Right lobe of liver (tissue), 6 donors: ENCODE measurements at regions not wholly inside any gene's neighbourhood (a gene's known extent, or its start where the extent isn't known, plus 50 kb on each side); places are given as distances from the start of the nearest gene placed in this dataset.

Source experiments
- ATAC-seq, 4 donors: fragments of 200-7000 bp; cut with Tn5 transposase; one replicate each; pipeline ENCODE4 v1.9.1; 2020; ENCODE audit warnings: mild to moderate bottlenecking in 4 of 4, moderate library complexity in 4 of 4
- DNase-seq, 3 donors: peaks; one replicate each; pipeline ENCODE4 v3.0.0-alpha.2; 2020
- H3K27ac ChIP-seq, 3 donors: fragments of 200-600 bp; one replicate each; pipeline ENCODE4 v1.8.0; 2022
- H3K27me3 ChIP-seq, 2 donors: fragments of 200-600 bp; one replicate each; pipeline ENCODE4 v1.8.0; 2022
- H3K36me3 ChIP-seq, 4 donors: fragments of 200-600 bp; sonication (generic) in 1 of 4; one replicate each; pipeline versions ENCODE4 v1.5.1 to v1.8.0; 2017 to 2022; ENCODE audit warnings: control low read depth in 1 of 4
- H3K4me1 ChIP-seq, 4 donors: fragments of 200-600 bp; sonication (generic) in 1 of 4; one replicate each; pipeline versions ENCODE4 v1.5.1 to v1.8.0; 2017 to 2022; ENCODE audit warnings: control low read depth in 1 of 4
- H3K4me3 ChIP-seq, 3 donors: fragments of 200-600 bp; one replicate each; pipeline ENCODE4 v1.8.0; 2022
- H3K9me3 ChIP-seq, 4 donors: fragments of 200-600 bp; sonication (generic) in 1 of 4; one replicate each; pipeline versions ENCODE4 v1.5.1 to v1.8.0; 2017 to 2022; ENCODE audit warnings: control low read depth in 1 of 4
- POLR2A ChIP-seq: fragments of 450-650 bp; IDR thresholded peaks from one replicate; pipeline ENCODE4 v1.6.1; 2017; ENCODE audit warnings: antibody characterized with exemption, mild to moderate bottlenecking
- WGBS: methylation state at CpG from one replicate; pipeline ENCODE4 v1.1.6; 2018; ENCODE audit warnings: low coverage, low lambda C conversion rate; ENCODE audit not compliant: insufficient coverage; ENCODE audit errors: missing lambda C conversion rate; 5-methylcytosine and 5-hydroxymethylcytosine counted together
- intact Hi-C, 2 donors: fragments of 100-400 bp; cut with DNase I; formaldehyde crosslinking; loops; one replicate each; pipeline versions ENCODE4 v1.11.2 to v1.14.1; 2022
- TF ChIP-seq, protein P1 (sequence below), 4 donors: fragments of 200-600 bp in 3 of 4; fragments of 450-650 bp in 1 of 4; IDR thresholded peaks; one replicate each; pipeline versions ENCODE4 v1.5.1 to v1.8.0; 2016 to 2022; ENCODE audit warnings: antibody characterized with exemption in 4 of 4, mild to moderate bottlenecking in 2 of 4
- donor health status: DM: no; HTN: yes; CAD: no.
- donor health status: DM: no; HTN: no; CAD: no.
- donor health status: DM: no; HTN: no; CAD: no.
- donor health status: DM: no; HTN: yes; CAD: no.
- donor health status: DM: no; HTN: yes; CAD: no.

DNA sequence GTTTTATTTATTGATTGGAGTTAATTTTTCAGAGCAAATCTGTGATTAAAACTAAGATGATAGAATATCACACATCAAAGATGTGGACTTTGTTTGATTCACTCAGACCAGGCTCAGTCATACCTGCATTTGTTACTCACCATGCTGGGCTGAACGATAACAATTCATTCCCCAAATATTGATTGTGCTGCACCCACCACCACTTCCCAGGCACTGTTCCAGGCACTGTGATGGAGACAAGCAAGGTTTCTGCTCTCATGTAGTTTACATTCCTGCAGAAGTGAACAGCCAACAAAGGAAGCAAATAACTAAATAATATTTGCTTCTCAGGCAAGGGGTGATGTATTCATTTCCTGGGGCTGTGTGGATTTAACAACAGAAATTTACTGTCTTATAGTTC is 428.3 kb downstream of the DNAH5 start:
- ATAC-seq (no peak), DNase-seq (no peak)
- intact Hi-C loops: no loop called here

DNA sequence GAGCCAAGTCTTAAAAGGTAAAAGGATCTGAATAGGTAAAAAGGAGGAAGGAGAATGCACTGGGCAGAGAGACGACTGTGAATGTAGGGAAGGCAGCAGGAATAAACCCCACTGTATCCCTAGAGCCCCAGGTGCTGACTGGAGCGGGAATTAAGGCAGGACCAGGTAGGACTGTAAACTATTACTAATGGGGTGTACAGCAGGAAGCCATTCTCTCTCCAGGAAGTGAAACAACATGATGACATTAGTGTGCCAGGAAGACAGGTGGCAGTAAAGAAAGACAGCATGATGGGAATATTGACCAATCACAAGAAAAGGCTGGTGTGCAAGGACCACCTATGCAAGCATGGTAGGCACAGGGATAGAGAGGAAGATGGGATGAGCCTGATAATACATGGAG is 433.0 kb downstream of the DNAH5 start:
- Histone ChIP-seq H3K9me3 (no peaks in the 10 kb centered on the region), H3K4me1 (no peaks in the 10 kb centered on the region), H3K4me3 (no peak overlapping the region), H3K27me3 (no peaks in the 10 kb centered on the region), H3K27ac (no peak overlapping the region), H3K36me3 (no peaks in the 10 kb centered on the region)
- ATAC-seq (no peak), DNase-seq (no peak)
- intact Hi-C loops: no loop called here
- TF ChIP-seq, protein P1, sequence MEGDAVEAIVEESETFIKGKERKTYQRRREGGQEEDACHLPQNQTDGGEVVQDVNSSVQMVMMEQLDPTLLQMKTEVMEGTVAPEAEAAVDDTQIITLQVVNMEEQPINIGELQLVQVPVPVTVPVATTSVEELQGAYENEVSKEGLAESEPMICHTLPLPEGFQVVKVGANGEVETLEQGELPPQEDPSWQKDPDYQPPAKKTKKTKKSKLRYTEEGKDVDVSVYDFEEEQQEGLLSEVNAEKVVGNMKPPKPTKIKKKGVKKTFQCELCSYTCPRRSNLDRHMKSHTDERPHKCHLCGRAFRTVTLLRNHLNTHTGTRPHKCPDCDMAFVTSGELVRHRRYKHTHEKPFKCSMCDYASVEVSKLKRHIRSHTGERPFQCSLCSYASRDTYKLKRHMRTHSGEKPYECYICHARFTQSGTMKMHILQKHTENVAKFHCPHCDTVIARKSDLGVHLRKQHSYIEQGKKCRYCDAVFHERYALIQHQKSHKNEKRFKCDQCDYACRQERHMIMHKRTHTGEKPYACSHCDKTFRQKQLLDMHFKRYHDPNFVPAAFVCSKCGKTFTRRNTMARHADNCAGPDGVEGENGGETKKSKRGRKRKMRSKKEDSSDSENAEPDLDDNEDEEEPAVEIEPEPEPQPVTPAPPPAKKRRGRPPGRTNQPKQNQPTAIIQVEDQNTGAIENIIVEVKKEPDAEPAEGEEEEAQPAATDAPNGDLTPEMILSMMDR (IDR thresholded peaks at IDR 0.05): no peak
- no peak for TF ChIP-seq POLR2A
- 69% methylated on average over 2 of the region's 2 CpGs for WGBS

More for the DNA sequence above, 428.3 kb downstream of the DNAH5 start:
- Histone ChIP-seq H3K4me1 (no peaks in the 10 kb centered on the region), H3K9me3 (no peaks in the 10 kb centered on the region), H3K27ac (no peak overlapping the region), H3K4me3 (no peak overlapping the region), H3K36me3 (no peaks in the 10 kb centered on the region), H3K27me3 (no peaks in the 10 kb centered on the region)
- no peak for TF ChIP-seq POLR2A
- TF ChIP-seq, protein P1 (IDR thresholded peaks at IDR 0.05): no peak
- 45% methylated on average over 1 of the region's 1 CpG for WGBS

DNA sequence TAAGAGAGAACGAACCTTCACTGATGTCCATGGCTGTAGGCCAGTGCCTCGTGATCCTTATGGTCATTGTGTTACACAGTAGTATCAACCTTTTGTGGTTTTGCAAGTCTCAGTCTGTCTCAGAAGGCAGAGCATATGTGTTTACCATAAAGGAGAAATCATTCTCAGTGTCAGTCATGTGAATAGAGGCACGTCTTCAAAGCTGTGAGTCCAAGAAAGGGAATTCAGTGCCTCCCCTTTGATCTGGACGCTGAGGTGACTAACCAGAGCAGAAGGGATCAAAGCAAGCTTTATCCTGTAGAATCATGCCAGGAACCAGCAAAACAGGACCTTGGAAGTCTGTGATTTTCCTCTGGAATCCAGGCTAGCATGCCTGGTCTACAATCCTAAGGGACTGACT is 433.9 kb downstream of the DNAH5 start:
- Histone ChIP-seq H3K27me3 (no peaks in the 10 kb centered on the region), H3K4me3 (no peak overlapping the region), H3K4me1 (no peaks in the 10 kb centered on the region), H3K36me3 (no peaks in the 10 kb centered on the region), H3K27ac (no peak overlapping the region), H3K9me3 (no peaks in the 10 kb centered on the region)
- whole genome bisulfite sequencing: 44% methylated on average over 3 of the region's 4 CpGs
- ATAC-seq (no peak), DNase-seq (no peak)
- TF ChIP-seq POLR2A: no peak
- TF ChIP-seq, protein P1 (IDR thresholded peaks at IDR 0.05): no peak
- intact Hi-C loops: no loop called here

DNA sequence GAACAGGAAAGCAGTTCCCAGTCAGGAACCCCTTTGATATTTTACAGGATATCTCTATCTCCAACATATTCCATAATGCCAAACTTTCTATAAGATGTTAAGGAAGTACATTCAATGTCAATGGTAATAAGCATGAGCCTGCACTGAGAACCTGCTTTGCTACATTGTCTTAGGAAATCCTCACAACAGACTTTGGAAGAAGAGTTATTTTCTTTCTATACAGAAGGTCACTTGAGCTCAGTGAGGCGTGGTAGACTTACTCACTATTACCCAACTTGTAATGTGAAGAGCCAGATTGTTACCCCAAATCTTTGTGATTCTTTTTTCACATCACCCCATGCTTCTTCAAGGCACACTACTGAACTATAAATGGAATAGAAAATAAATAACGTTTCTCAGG is 435.9 kb downstream of the DNAH5 start:
- ATAC-seq: no peak
- TF ChIP-seq POLR2A: no peak
- TF ChIP-seq, protein P1 (IDR thresholded peaks at IDR 0.05): no peak
- H3K9me3 ChIP-seq: no peaks in the 10 kb centered on the region
- H3K36me3 ChIP-seq: no peaks in the 10 kb centered on the region
- H3K27me3 ChIP-seq: no peaks in the 10 kb centered on the region
- no peak overlapping the region for H3K27ac ChIP-seq
- WGBS: 57% methylated on average over 2 of the region's 2 CpGs
- no peak overlapping the region for H3K4me3 ChIP-seq
- no peak for DNase-seq
- no peaks in the 10 kb centered on the region for H3K4me1 ChIP-seq
- intact Hi-C loops: no loop called here

DNA sequence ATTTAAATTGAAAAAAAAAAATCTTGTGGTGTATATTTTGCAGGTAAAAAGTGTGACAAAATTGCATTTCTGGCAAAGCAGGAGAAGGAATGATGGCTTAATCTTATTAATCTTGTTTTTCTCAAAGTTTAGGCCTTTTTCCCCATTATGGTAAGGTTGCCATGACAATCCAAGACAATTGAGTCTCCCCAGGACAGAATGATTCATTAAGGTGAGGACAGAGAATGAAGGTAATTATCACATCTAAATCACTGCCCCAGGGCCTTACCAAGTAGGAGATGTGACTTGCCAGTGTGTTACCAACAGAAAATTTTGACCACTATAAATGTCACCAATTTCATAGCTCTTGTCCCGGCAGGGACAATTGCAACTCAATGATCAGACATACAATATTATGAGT is 439.2 kb downstream of the DNAH5 start:
- TF ChIP-seq, protein P1 (IDR thresholded peaks at IDR 0.05): no peak
- no peak for TF ChIP-seq POLR2A
- no peaks in the 10 kb centered on the region for H3K9me3 ChIP-seq
- ATAC-seq: no peak

More for the DNA sequence above, 439.2 kb downstream of the DNAH5 start:
- no peak overlapping the region for H3K4me3 ChIP-seq
- no peak for DNase-seq
- no peaks in the 10 kb centered on the region for H3K4me1 ChIP-seq
- no peaks in the 10 kb centered on the region for H3K36me3 ChIP-seq
- H3K27ac ChIP-seq: no peak overlapping the region
- no peaks in the 10 kb centered on the region for H3K27me3 ChIP-seq
- 88% methylated on average over 1 of the region's 1 CpG for WGBS
- intact Hi-C loops: no loop called here
